ENCODE measurements at regions not wholly inside any gene's neighbourhood (a gene's known extent, or its start where the extent isn't known, plus 50 kb on each side); places are given as distances from the start of the nearest gene placed in this dataset.

- Mint-ChIP-seq H3K27ac (no peak overlapping the region), H3K4me3 (no peak overlapping the region), H3K27me3 (ENCODE audit: low read depth) (no peaks in the 10 kb centered on the region), H3K4me1 (peaks cover 23% of the 10 kb centered on the region), H3K36me3 (peaks cover 5% of the 10 kb centered on the region), H3K9me3 (peaks cover 48% of the 10 kb centered on the region)
- no peak for TF ChIP-seq CTCF (IDR thresholded peaks at IDR 0.05; ENCODE audit: unreplicated experiment)
- no peak for DNase-seq (ENCODE audit: low spot score in 2 of 2, unreplicated experiment in 2 of 2)
Measured at GRCh38 chrX:134717698-134718097, 59.4 kb upstream of the PLAC1 start.

GRCh38 chrX:134716620-134717012 lies 58.3 kb upstream of the PLAC1 start:
- Mint-ChIP-seq H3K4me3 (no peak overlapping the region), H3K9me3 (peaks cover 42% of the 10 kb centered on the region), H3K4me1 (peaks cover 33% of the 10 kb centered on the region), H3K27ac (no peak overlapping the region), H3K27me3 (ENCODE audit: low read depth) (no peaks in the 10 kb centered on the region), H3K36me3 (peaks cover 2% of the 10 kb centered on the region)
- no peak for TF ChIP-seq CTCF (IDR thresholded peaks at IDR 0.05; ENCODE audit: unreplicated experiment)
- DNase-seq (ENCODE audit: low spot score in 2 of 2, unreplicated experiment in 2 of 2): no peak

- Mint-ChIP-seq H3K4me1 (peaks cover 39% of the 10 kb centered on the region), H3K4me3 (no peak overlapping the region), H3K9me3 (peaks cover 41% of the 10 kb centered on the region), H3K36me3 (peaks cover 2% of the 10 kb centered on the region), H3K27me3 (ENCODE audit: low read depth) (no peaks in the 10 kb centered on the region), H3K27ac (no peak overlapping the region)
- no peak for DNase-seq (ENCODE audit: low spot score in 2 of 2, unreplicated experiment in 2 of 2)
- no peak for TF ChIP-seq CTCF (IDR thresholded peaks at IDR 0.05; ENCODE audit: unreplicated experiment)
Measured at GRCh38 chrX:134715930-134716619, 57.8 kb upstream of the PLAC1 start.

GRCh38 chrX:134714633-134715110 lies 56.4 kb upstream of the PLAC1 start:
- H3K4me1 Mint-ChIP-seq: peaks cover 43% of the 10 kb centered on the region
- peaks cover 29% of the 10 kb centered on the region for H3K9me3 Mint-ChIP-seq
- peaks cover under 1% of the 10 kb centered on the region for H3K36me3 Mint-ChIP-seq
- H3K27ac Mint-ChIP-seq: no peak overlapping the region
- no peak overlapping the region for H3K4me3 Mint-ChIP-seq
- no peak for DNase-seq (ENCODE audit: low spot score in 2 of 2, unreplicated experiment in 2 of 2)
- no peaks in the 10 kb centered on the region for H3K27me3 Mint-ChIP-seq (ENCODE audit: low read depth)
- no peak for TF ChIP-seq CTCF (IDR thresholded peaks at IDR 0.05; ENCODE audit: unreplicated experiment)

GRCh38 chrX:134713618-134714107 lies 55.4 kb upstream of the PLAC1 start:
- no peaks in the 10 kb centered on the region for H3K27me3 Mint-ChIP-seq (ENCODE audit: low read depth)
- H3K9me3 Mint-ChIP-seq: peaks cover 23% of the 10 kb centered on the region
- no peaks in the 10 kb centered on the region for H3K36me3 Mint-ChIP-seq
- no peak overlapping the region for H3K27ac Mint-ChIP-seq
- H3K4me3 Mint-ChIP-seq: no peak overlapping the region
- no peak for TF ChIP-seq CTCF (IDR thresholded peaks at IDR 0.05; ENCODE audit: unreplicated experiment)
- peaks cover 40% of the 10 kb centered on the region for H3K4me1 Mint-ChIP-seq
- no peak for DNase-seq (ENCODE audit: low spot score in 2 of 2, unreplicated experiment in 2 of 2)
